Neural progenitor cell (in vitro differentiated cells): ENCODE measurements at regions not wholly inside any gene's neighbourhood (a gene's known extent, or its start where the extent isn't known, plus 50 kb on each side); places are given as distances from the start of the nearest gene placed in this dataset.
"Not testable (repeated sequence)": the region's sequence is repeated elsewhere in the genome, so short reads cannot be mapped to it uniquely, and the experiment has no call there.

ENCODE experiments used
- DNase-seq: peaks from one replicate; pipeline ENCODE4 v3.0.0-alpha.2; 2016; ENCODE audit warnings: low spot score
- H2AFZ ChIP-seq: fragments of 200-600 bp; sonication (generic); replicated peaks from 2 replicates; pipeline ENCODE4 v1.6.1; 2016; ENCODE audit warnings: antibody characterized with exemption
- H3F3A ChIP-seq: fragments of 200-600 bp; sonication (generic); 2 replicates; pipeline ENCODE4 v1.6.1; 2016; ENCODE audit warnings: antibody characterized with exemption, low read depth
- H3K27ac ChIP-seq: fragments of 200-600 bp; sonication (generic); 2 replicates; pipeline ENCODE4 v1.5.1; 2016; ENCODE audit warnings: mild to moderate bottlenecking
- H3K27me3 ChIP-seq: fragments of 200-600 bp; sonication (generic); 2 replicates; pipeline ENCODE4 v1.6.1; 2016; ENCODE audit warnings: mild to moderate bottlenecking, moderate library complexity
- H3K36me3 ChIP-seq: fragments of 200-600 bp; sonication (generic); 2 replicates; pipeline ENCODE4 v1.5.1; 2016
- H3K4me1 ChIP-seq: fragments of 200-600 bp; sonication (generic); 2 replicates; pipeline ENCODE4 v1.6.1; 2016; ENCODE audit warnings: mixed run types
- H3K4me2 ChIP-seq: fragments of 200-600 bp; sonication (generic); 2 replicates; pipeline ENCODE4 v1.6.1; 2016
- H3K4me3 ChIP-seq: fragments of 200-600 bp; sonication (generic); 2 replicates; pipeline ENCODE4 v1.5.1; 2016
- H3K79me2 ChIP-seq: fragments of 200-600 bp; sonication (generic); 2 replicates; pipeline ENCODE4 v1.6.1; 2016; ENCODE audit warnings: low read depth
- H3K9ac ChIP-seq: fragments of 200-600 bp; sonication (generic); 2 replicates; pipeline ENCODE4 v1.6.1; 2016
- H3K9me3 ChIP-seq: fragments of 200-600 bp; sonication (generic); 2 replicates; pipeline ENCODE4 v1.5.1; 2016; ENCODE audit warnings: low read depth
- H4K20me1 ChIP-seq: fragments of 200-600 bp; sonication (generic); 2 replicates; pipeline ENCODE4 v1.6.1; 2016; ENCODE audit warnings: low read depth
- H3K27ac Mint-ChIP-seq: 3 replicates; pipeline ENCODE4 v1.8.0; 2021; ENCODE audit warnings: mixed read lengths
- H3K27me3 Mint-ChIP-seq: 2 replicates; pipeline ENCODE4 v1.8.0; 2022; ENCODE audit warnings: low read depth, mild to moderate bottlenecking, inconsistent platforms, moderate library complexity, mixed read lengths; ENCODE audit not compliant: insufficient read depth
- H3K36me3 Mint-ChIP-seq: 3 replicates; pipeline ENCODE4 v1.8.0; 2021; ENCODE audit warnings: mixed read lengths
- H3K4me1 Mint-ChIP-seq: 3 replicates; pipeline ENCODE4 v1.8.0; 2021; ENCODE audit warnings: mixed read lengths
- H3K4me3 Mint-ChIP-seq: 3 replicates; pipeline ENCODE4 v1.8.0; 2021; ENCODE audit warnings: mild to moderate bottlenecking, moderate library complexity, mixed read lengths
- H3K9me3 Mint-ChIP-seq: 3 replicates; pipeline ENCODE4 v1.8.0; 2020; ENCODE audit warnings: mixed read lengths
- EZH2 ChIP-seq: fragments of 200-600 bp; sonication (generic); IDR thresholded peaks from 2 replicates; pipeline ENCODE4 v1.6.1; 2017; ENCODE audit warnings: antibody characterized with exemption, mild to moderate bottlenecking, moderate library complexity
- EZH2phosphoT487 ChIP-seq: fragments of 200-600 bp; sonication (generic); IDR thresholded peaks from 2 replicates; pipeline ENCODE4 v1.6.1; 2017; ENCODE audit warnings: antibody characterized with exemption
- TF ChIP-seq, protein P1 (sequence below): fragments of 200-600 bp; sonication (generic); IDR thresholded peaks from 2 replicates; pipeline ENCODE4 v1.5.1; 2017; ENCODE audit warnings: antibody characterized with exemption, mild to moderate bottlenecking

- Histone ChIP-seq H2AFZ (no peak overlapping the region), H3K79me2 (no peaks in the 10 kb centered on the region), H3K27me3 (no peaks in the 10 kb centered on the region), H3K4me3 (no peak overlapping the region), H3K4me2 (no peak overlapping the region), H3K4me1 (no peaks in the 10 kb centered on the region), H3K36me3 (no peaks in the 10 kb centered on the region), H3K27ac (no peak overlapping the region), H3K9ac (no peak overlapping the region), H3K9me3 (no peaks in the 10 kb centered on the region), H4K20me1 (no peaks in the 10 kb centered on the region), H3F3A (no peaks in the 10 kb centered on the region)
- H3K27me3 Mint-ChIP-seq, result peaks cover 2% of the 10 kb centered on the region
- H3K36me3 Mint-ChIP-seq, result no peaks in the 10 kb centered on the region
- H3K4me1 Mint-ChIP-seq, result no peaks in the 10 kb centered on the region
- H3K9me3 Mint-ChIP-seq, result no peaks in the 10 kb centered on the region
- H3K4me3 Mint-ChIP-seq, result no peak overlapping the region
- TF ChIP-seq EZH2phosphoT487 (no peak), EZH2 (no peak)
- TF ChIP-seq, protein P1, sequence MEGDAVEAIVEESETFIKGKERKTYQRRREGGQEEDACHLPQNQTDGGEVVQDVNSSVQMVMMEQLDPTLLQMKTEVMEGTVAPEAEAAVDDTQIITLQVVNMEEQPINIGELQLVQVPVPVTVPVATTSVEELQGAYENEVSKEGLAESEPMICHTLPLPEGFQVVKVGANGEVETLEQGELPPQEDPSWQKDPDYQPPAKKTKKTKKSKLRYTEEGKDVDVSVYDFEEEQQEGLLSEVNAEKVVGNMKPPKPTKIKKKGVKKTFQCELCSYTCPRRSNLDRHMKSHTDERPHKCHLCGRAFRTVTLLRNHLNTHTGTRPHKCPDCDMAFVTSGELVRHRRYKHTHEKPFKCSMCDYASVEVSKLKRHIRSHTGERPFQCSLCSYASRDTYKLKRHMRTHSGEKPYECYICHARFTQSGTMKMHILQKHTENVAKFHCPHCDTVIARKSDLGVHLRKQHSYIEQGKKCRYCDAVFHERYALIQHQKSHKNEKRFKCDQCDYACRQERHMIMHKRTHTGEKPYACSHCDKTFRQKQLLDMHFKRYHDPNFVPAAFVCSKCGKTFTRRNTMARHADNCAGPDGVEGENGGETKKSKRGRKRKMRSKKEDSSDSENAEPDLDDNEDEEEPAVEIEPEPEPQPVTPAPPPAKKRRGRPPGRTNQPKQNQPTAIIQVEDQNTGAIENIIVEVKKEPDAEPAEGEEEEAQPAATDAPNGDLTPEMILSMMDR, result no peak
- H3K27ac Mint-ChIP-seq, result no peak overlapping the region
- DNase-seq, result no peak
Observed at GRCh38 chr21:25183577-25183976, 423.7 kb downstream of the MRPL39 start.

GRCh38 chr21:25181690-25182089 lies 425.6 kb downstream of the MRPL39 start:
- H3K4me1 Mint-ChIP-seq, H3K9ac ChIP-seq, H3K36me3 ChIP-seq: not testable (repeated sequence)

DNA sequence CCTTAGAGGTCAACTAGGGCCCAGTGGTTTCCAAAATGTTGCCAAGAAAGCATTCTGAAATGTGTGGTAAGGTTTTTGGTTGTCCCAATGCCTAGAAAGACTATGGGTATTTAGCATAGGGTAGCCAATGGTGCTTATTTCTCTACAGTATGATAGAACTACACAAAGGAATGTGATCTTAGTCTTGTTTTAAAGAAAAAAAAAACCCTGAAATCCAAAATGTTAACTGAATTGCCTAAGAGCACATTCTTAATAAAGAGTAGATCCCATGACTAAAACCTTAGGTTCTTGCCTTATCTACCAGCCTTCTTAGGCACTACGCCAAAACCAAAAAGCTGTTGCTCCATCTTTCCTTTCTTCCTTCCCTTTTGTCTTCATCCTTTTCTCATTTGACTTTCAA lies 428.2 kb downstream of the MRPL39 start:
- no peaks in the 10 kb centered on the region for H3K4me1 Mint-ChIP-seq
- no peak overlapping the region for H3K4me2 ChIP-seq
- H3K27ac ChIP-seq, result no peak overlapping the region
- H4K20me1 ChIP-seq, result no peaks in the 10 kb centered on the region
- no peaks in the 10 kb centered on the region for H3K27me3 ChIP-seq
- H3F3A ChIP-seq, result no peaks in the 10 kb centered on the region
- no peak overlapping the region for H2AFZ ChIP-seq
- no peaks in the 10 kb centered on the region for H3K79me2 ChIP-seq
- H3K27me3 Mint-ChIP-seq, result peaks cover 2% of the 10 kb centered on the region
- H3K36me3 Mint-ChIP-seq, result no peaks in the 10 kb centered on the region
- no peak for DNase-seq
- H3K9me3 ChIP-seq, result no peaks in the 10 kb centered on the region
- H3K36me3 ChIP-seq, result no peaks in the 10 kb centered on the region
- H3K9ac ChIP-seq, result no peak overlapping the region
- no peaks in the 10 kb centered on the region for H3K9me3 Mint-ChIP-seq
- no peak overlapping the region for H3K4me3 ChIP-seq
- H3K27ac Mint-ChIP-seq, result no peak overlapping the region
- H3K4me1 ChIP-seq, result no peaks in the 10 kb centered on the region
- no peak overlapping the region for H3K4me3 Mint-ChIP-seq
- TF ChIP-seq, protein P1, result no peak
- TF ChIP-seq EZH2phosphoT487, result no peak
- no peak for TF ChIP-seq EZH2

More at GRCh38 chr21:25181690-25182089, 425.6 kb downstream of the MRPL39 start:
- not testable (repeated sequence) for H3K4me3 ChIP-seq, H3K4me1 ChIP-seq, H3K36me3 Mint-ChIP-seq, H3K27me3 Mint-ChIP-seq, H3K4me2 ChIP-seq, H2AFZ ChIP-seq, H4K20me1 ChIP-seq, H3F3A ChIP-seq, H3K27me3 ChIP-seq, H3K9me3 Mint-ChIP-seq, H3K9me3 ChIP-seq, DNase-seq, H3K27ac ChIP-seq, H3K27ac Mint-ChIP-seq, H3K4me3 Mint-ChIP-seq, H3K79me2 ChIP-seq

DNA sequence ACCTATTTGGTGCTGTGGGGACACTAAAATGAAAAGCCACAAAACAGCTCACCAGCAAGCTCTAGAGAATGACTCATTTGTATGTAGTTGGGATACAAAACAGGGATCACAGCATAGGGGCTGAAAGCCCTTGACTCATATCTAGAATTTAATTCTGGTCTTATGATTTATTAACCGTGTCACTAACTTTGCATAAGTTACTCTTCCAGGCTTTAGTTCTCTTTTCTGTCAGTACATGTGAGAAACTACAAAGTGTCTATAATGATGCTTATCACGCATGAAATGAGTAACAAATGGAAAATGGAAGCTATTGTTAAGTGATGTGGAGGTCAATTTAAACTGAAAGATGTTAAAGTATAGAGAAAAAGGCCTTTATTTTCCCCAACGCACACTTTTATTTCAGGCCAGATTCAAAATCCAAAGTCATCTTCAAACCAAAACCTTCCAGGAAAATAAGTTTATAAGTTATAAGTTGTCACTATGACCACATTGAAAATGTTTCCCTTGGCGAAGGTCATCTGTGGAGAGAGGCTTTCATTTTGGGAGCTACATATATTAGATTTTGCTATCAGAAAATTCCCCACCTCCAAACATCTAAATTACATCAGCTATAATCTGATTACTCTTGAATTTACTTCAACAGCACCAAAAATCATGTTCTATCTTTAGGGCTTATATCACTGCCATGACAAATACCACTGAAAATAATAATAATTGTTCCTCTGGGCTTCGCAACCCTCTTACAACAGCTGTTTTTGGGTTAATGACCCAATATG lies 430.5 kb downstream of the MRPL39 start:
- Mint-ChIP-seq H3K4me1 (no peaks in the 10 kb centered on the region), H3K36me3 (no peaks in the 10 kb centered on the region), H3K27ac (no peak overlapping the region), H3K9me3 (no peaks in the 10 kb centered on the region), H3K4me3 (no peak overlapping the region), H3K27me3 (no peaks in the 10 kb centered on the region)
- TF ChIP-seq EZH2phosphoT487 (no peak), EZH2 (no peak)
- TF ChIP-seq, protein P1, result no peak
- H3K4me3 ChIP-seq, result no peak overlapping the region
- no peaks in the 10 kb centered on the region for H3F3A ChIP-seq
- no peak for DNase-seq
- H3K27ac ChIP-seq, result no peak overlapping the region
- no peak overlapping the region for H3K9ac ChIP-seq
- H3K4me1 ChIP-seq, result no peaks in the 10 kb centered on the region
- H3K79me2 ChIP-seq, result no peaks in the 10 kb centered on the region
- no peaks in the 10 kb centered on the region for H3K9me3 ChIP-seq
- no peak overlapping the region for H3K4me2 ChIP-seq
- H2AFZ ChIP-seq, result no peak overlapping the region
- no peaks in the 10 kb centered on the region for H3K27me3 ChIP-seq
- H3K36me3 ChIP-seq, result no peaks in the 10 kb centered on the region
- no peaks in the 10 kb centered on the region for H4K20me1 ChIP-seq
